HepG2 (cell line): ENCODE measurements at regions not wholly inside any gene's neighbourhood (a gene's known extent, or its start where the extent isn't known, plus 50 kb on each side); places are given as distances from the start of the nearest gene placed in this dataset.

Experiments
- NR2C2 ChIP-seq: sonication (generic); formaldehyde crosslinking; IDR thresholded peaks from 2 replicates; pipeline ENCODE4 v1.4.0; 2020; ENCODE audit warnings: missing genetic modification reagents, mild to moderate bottlenecking, moderate library complexity, borderline replicate concordance
- ZKSCAN8 ChIP-seq: IDR thresholded peaks from 2 replicates; pipeline ENCODE4 v1.6.1; 2016; ENCODE audit warnings: borderline replicate concordance, missing genetic modification reagents, missing compliant biosample characterization

- TF ChIP-seq NR2C2 (CRISPR knock-in tag) (no peak), ZKSCAN8 (no peak)
These were observed 1286.2 kb upstream of the EYS start for GRCh38 chr6:66993272-66993671.
